Activated CD4-positive, alpha-beta memory T cell treated with anti-CD3 and anti-CD28 coated beads, Interleukin-2, amount 10 ng/mL, durations not matched to agents 7 days and 5 days (primary cell): ENCODE measurements at regions not wholly inside any gene's neighbourhood (a gene's known extent, or its start where the extent isn't known, plus 50 kb on each side); places are given as distances from the start of the nearest gene placed in this dataset.

Source experiments
- CTCF ChIA-PET: fragments of 350-600 bp; sonication (Branson Sonifier 250); formaldehyde crosslinking; loops from one replicate; lab custom pipeline; 2021; ENCODE audit warnings: antibody characterized with exemption, inconsistent platforms; lab: Charles Lee
- POLR2A ChIA-PET: fragments of 350-600 bp; sonication (Branson Sonifier 250); formaldehyde crosslinking; loops from one replicate; lab custom pipeline; 2021; ENCODE audit warnings: antibody characterized with exemption; lab: Charles Lee
- DNase-seq: peaks from one replicate; pipeline ENCODE4 v3.0.0-alpha.2; 2020
- H3K27ac Mint-ChIP-seq: one replicate; pipeline ENCODE4 v1.8.0; 2021; ENCODE audit warnings: mild to moderate bottlenecking, mixed read lengths
- H3K27me3 Mint-ChIP-seq: one replicate; pipeline ENCODE4 v1.8.0; 2021; ENCODE audit warnings: mixed read lengths
- H3K36me3 Mint-ChIP-seq: one replicate; pipeline ENCODE4 v1.8.0; 2021; ENCODE audit warnings: low read depth, mixed read lengths
- H3K4me1 Mint-ChIP-seq: one replicate; pipeline ENCODE4 v1.8.0; 2021; ENCODE audit warnings: mixed read lengths
- H3K4me3 Mint-ChIP-seq: one replicate; pipeline ENCODE4 v1.8.0; 2021; ENCODE audit warnings: mild to moderate bottlenecking, mixed read lengths
- H3K9me3 Mint-ChIP-seq: one replicate; pipeline ENCODE4 v1.8.0; 2021; ENCODE audit warnings: mixed read lengths

DNA sequence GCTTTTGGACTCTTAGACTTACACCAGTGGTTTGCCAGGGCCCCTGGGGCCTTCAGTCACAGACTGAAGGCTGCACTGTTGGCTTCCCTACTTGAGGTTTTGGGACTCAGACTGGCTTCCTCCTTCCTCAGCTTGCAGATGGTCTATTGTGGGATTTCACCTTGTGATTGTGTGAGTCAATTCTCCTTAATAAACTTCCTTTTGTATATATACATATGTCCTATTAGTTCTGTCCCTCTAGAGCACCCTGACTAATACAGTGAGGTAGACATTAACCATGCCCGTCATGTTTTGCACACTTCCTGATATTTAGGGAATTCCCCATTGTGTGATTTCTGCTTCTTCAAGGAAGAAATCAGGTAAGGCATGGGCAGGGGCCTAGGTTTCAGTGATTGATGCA lies 147.8 kb upstream of the CA10 start:
- Mint-ChIP-seq H3K27me3 (no peaks in the 10 kb centered on the region), H3K36me3 (no peaks in the 10 kb centered on the region), H3K4me3 (no peak overlapping the region), H3K4me1 (no peaks in the 10 kb centered on the region), H3K27ac (no peak overlapping the region), H3K9me3 (peaks cover 2% of the 10 kb centered on the region)
- no peak for DNase-seq
- CTCF ChIA-PET: no interaction called here
- POLR2A ChIA-PET: no interaction called here

GRCh38 chr17:52298881-52299280 lies 140.4 kb upstream of the CA10 start:
- H3K27me3 Mint-ChIP-seq: no peaks in the 10 kb centered on the region
- no peak overlapping the region for H3K27ac Mint-ChIP-seq
- CTCF ChIA-PET: no interaction called here
- no peak for DNase-seq
- H3K4me1 Mint-ChIP-seq: no peaks in the 10 kb centered on the region
- H3K9me3 Mint-ChIP-seq: no peaks in the 10 kb centered on the region
- POLR2A ChIA-PET: no interaction called here
- no peak overlapping the region for H3K4me3 Mint-ChIP-seq
- H3K36me3 Mint-ChIP-seq: no peaks in the 10 kb centered on the region

- H3K4me3 Mint-ChIP-seq: no peak overlapping the region
- H3K4me1 Mint-ChIP-seq: no peaks in the 10 kb centered on the region
- ChIA-PET CTCF (no interaction called here), POLR2A (no interaction called here)
- no peak for DNase-seq
- no peaks in the 10 kb centered on the region for H3K36me3 Mint-ChIP-seq
- H3K27me3 Mint-ChIP-seq: no peaks in the 10 kb centered on the region
- no peaks in the 10 kb centered on the region for H3K9me3 Mint-ChIP-seq
- H3K27ac Mint-ChIP-seq: no peak overlapping the region
Measured at GRCh38 chr17:52297230-52298010, 138.9 kb upstream of the CA10 start.

GRCh38 chr17:52294301-52294700 lies 135.8 kb upstream of the CA10 start:
- H3K4me1 Mint-ChIP-seq: no peaks in the 10 kb centered on the region

GRCh38 chr17:52287611-52288010 lies 129.1 kb upstream of the CA10 start:
- CTCF ChIA-PET: no interaction called here
- DNase-seq: no peak
- no peak overlapping the region for H3K27ac Mint-ChIP-seq
- no peaks in the 10 kb centered on the region for H3K36me3 Mint-ChIP-seq
- no peaks in the 10 kb centered on the region for H3K27me3 Mint-ChIP-seq
- no peaks in the 10 kb centered on the region for H3K4me1 Mint-ChIP-seq
- POLR2A ChIA-PET: no interaction called here
- H3K9me3 Mint-ChIP-seq: peaks cover 20% of the 10 kb centered on the region
- H3K4me3 Mint-ChIP-seq: no peak overlapping the region

More at GRCh38 chr17:52294301-52294700, 135.8 kb upstream of the CA10 start:
- ChIA-PET CTCF (no interaction called here), POLR2A (no interaction called here)
- H3K36me3 Mint-ChIP-seq: no peaks in the 10 kb centered on the region
- no peaks in the 10 kb centered on the region for H3K27me3 Mint-ChIP-seq
- no peak overlapping the region for H3K4me3 Mint-ChIP-seq
- H3K27ac Mint-ChIP-seq: no peak overlapping the region
- H3K9me3 Mint-ChIP-seq: peaks cover 4% of the 10 kb centered on the region
- DNase-seq: no peak

GRCh38 chr17:52283872-52284271 lies 125.4 kb upstream of the CA10 start:
- ChIA-PET CTCF (no interaction called here), POLR2A (no interaction called here)
- Mint-ChIP-seq H3K27ac (no peak overlapping the region), H3K27me3 (no peaks in the 10 kb centered on the region), H3K4me3 (no peak overlapping the region), H3K4me1 (no peaks in the 10 kb centered on the region), H3K36me3 (no peaks in the 10 kb centered on the region), H3K9me3 (peaks cover 15% of the 10 kb centered on the region)
- no peak for DNase-seq

GRCh38 chr17:52276381-52277008 lies 118.0 kb upstream of the CA10 start:
- no peaks in the 10 kb centered on the region for H3K27me3 Mint-ChIP-seq
- H3K4me3 Mint-ChIP-seq: no peak overlapping the region
- ChIA-PET POLR2A (no interaction called here), CTCF (no interaction called here)
- H3K4me1 Mint-ChIP-seq: no peaks in the 10 kb centered on the region
- no peaks in the 10 kb centered on the region for H3K36me3 Mint-ChIP-seq
- DNase-seq: no peak
- H3K27ac Mint-ChIP-seq: no peak overlapping the region
- H3K9me3 Mint-ChIP-seq: no peaks in the 10 kb centered on the region

DNA sequence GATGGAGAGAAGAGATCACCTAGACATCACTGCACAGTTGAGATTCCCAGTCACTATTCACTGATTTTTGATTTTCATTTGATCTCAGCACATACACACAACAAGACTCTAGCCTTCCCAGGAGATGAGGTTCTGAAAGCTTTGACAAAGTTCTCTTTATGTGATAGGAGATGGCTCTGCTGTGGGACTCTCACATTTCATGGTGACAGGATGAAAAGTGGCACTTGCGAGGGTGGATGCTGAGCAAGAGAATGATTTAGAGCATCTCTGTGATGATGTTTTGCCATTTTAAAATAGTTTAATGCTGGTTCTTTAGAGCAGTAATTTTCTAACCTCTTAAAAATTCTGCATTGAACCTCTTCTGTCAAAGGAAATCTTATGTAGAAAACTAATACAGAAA lies 113.3 kb upstream of the CA10 start:
- no peaks in the 10 kb centered on the region for H3K27me3 Mint-ChIP-seq
- no peak for DNase-seq
- H3K36me3 Mint-ChIP-seq: no peaks in the 10 kb centered on the region
- no peaks in the 10 kb centered on the region for H3K9me3 Mint-ChIP-seq
- no peaks in the 10 kb centered on the region for H3K4me1 Mint-ChIP-seq
- H3K27ac Mint-ChIP-seq: no peak overlapping the region
- POLR2A ChIA-PET: no interaction called here
- no peak overlapping the region for H3K4me3 Mint-ChIP-seq
- CTCF ChIA-PET: no interaction called here

GRCh38 chr17:52255347-52255746 lies 96.8 kb upstream of the CA10 start:
- Mint-ChIP-seq H3K27me3 (no peaks in the 10 kb centered on the region), H3K9me3 (no peaks in the 10 kb centered on the region), H3K4me3 (no peak overlapping the region), H3K27ac (no peak overlapping the region), H3K4me1 (no peaks in the 10 kb centered on the region), H3K36me3 (no peaks in the 10 kb centered on the region)
- no peak for DNase-seq
- ChIA-PET POLR2A (no interaction called here), CTCF (no interaction called here)

DNA sequence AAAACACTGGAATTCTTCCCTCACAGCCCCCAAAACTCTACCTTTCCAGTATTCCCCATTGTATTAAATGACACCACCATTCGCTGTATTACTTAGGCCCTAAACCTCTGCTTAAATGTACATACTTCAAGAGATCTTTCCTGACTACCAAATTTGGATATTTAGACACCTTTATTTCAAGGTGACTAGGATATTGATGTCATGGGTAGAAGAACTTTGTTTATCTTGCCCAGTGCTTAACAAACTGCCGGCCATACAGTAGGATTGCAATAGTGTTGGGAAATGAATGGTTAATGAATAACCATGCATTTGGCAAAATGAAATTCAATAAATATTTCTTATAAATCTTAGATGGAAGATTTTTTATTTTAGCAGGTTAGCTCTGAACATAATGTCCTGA lies 86.2 kb upstream of the CA10 start:
- Mint-ChIP-seq H3K4me3 (no peak overlapping the region), H3K27ac (no peak overlapping the region), H3K9me3 (peaks cover 3% of the 10 kb centered on the region), H3K4me1 (no peaks in the 10 kb centered on the region), H3K36me3 (no peaks in the 10 kb centered on the region), H3K27me3 (no peaks in the 10 kb centered on the region)
- CTCF ChIA-PET: no interaction called here
- DNase-seq: no peak
- POLR2A ChIA-PET: no interaction called here

DNA sequence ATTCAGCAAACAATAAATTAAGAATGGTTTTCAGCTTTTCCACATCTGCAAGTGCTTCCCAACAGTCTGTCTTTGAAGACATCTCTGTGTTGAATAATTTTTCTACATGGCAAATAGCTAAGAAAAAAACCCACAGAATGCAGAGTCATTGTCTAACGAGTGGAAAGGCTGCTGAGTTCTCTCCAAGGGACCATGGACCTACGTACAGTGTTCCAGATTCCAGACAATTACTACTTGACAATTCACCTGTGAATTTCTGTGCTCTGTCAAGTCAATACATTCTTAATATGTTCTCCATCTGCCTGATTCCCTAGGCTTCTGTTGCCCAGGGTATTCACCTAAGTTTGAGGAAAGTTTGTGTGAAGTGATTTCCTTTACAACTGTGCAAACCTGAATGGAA lies 83.8 kb upstream of the CA10 start:
- no peaks in the 10 kb centered on the region for H3K27me3 Mint-ChIP-seq
- H3K9me3 Mint-ChIP-seq: peaks cover 3% of the 10 kb centered on the region
- no peaks in the 10 kb centered on the region for H3K4me1 Mint-ChIP-seq
- no peaks in the 10 kb centered on the region for H3K36me3 Mint-ChIP-seq
- no peak overlapping the region for H3K27ac Mint-ChIP-seq
- no peak for DNase-seq
- H3K4me3 Mint-ChIP-seq: no peak overlapping the region
- ChIA-PET CTCF (no interaction called here), POLR2A (no interaction called here)

DNA sequence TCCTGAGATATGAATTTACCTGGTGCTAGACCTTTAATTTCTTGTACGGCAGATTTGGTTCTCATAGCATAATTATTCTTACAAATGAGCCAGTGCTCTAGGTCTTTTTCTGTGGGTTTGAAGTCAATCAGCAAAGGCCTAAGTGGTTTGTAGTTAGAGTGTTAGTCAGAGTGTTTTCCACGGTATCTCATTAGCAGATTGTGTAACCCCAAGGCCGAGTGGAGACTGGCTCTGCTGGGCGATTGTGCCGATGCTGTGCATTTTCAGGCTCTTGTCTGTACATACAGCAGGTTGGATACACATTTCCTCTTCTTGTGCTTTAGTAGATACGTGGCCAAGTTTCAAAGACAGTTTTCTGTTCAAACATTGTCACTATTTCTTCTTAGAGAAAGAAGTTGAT lies 78.6 kb upstream of the CA10 start:
- DNase-seq: no peak
- H3K27ac Mint-ChIP-seq: no peak overlapping the region
- no peaks in the 10 kb centered on the region for H3K27me3 Mint-ChIP-seq
- POLR2A ChIA-PET: no interaction called here
- H3K4me3 Mint-ChIP-seq: no peak overlapping the region
- no peaks in the 10 kb centered on the region for H3K4me1 Mint-ChIP-seq
- no peaks in the 10 kb centered on the region for H3K9me3 Mint-ChIP-seq
- H3K36me3 Mint-ChIP-seq: no peaks in the 10 kb centered on the region
- CTCF ChIA-PET: no interaction called here

GRCh38 chr17:52235516-52235915 lies 77.0 kb upstream of the CA10 start:
- no peak overlapping the region for H3K4me3 Mint-ChIP-seq
- ChIA-PET CTCF (no interaction called here), POLR2A (no interaction called here)
- H3K36me3 Mint-ChIP-seq: no peaks in the 10 kb centered on the region
- no peaks in the 10 kb centered on the region for H3K9me3 Mint-ChIP-seq
- no peak for DNase-seq
- H3K4me1 Mint-ChIP-seq: no peaks in the 10 kb centered on the region
- H3K27me3 Mint-ChIP-seq: no peaks in the 10 kb centered on the region
- H3K27ac Mint-ChIP-seq: no peak overlapping the region

GRCh38 chr17:52233632-52234031 lies 75.1 kb upstream of the CA10 start:
- Mint-ChIP-seq H3K4me3 (no peak overlapping the region), H3K4me1 (no peaks in the 10 kb centered on the region), H3K36me3 (no peaks in the 10 kb centered on the region), H3K27me3 (no peaks in the 10 kb centered on the region), H3K27ac (no peak overlapping the region), H3K9me3 (no peaks in the 10 kb centered on the region)
- CTCF ChIA-PET: no interaction called here
- POLR2A ChIA-PET: no interaction called here
- DNase-seq: no peak
